Progenitor cell of endocrine pancreas (in vitro differentiated cells): ENCODE measurements at regions not wholly inside any gene's neighbourhood (a gene's known extent, or its start where the extent isn't known, plus 50 kb on each side); places are given as distances from the start of the nearest gene placed in this dataset.

Experiments used
- DNase-seq: peaks from one replicate; pipeline ENCODE4 v3.0.0; 2021; ENCODE audit warnings: low spot score; ENCODE audit not compliant: unreplicated experiment
- H3K27ac Mint-ChIP-seq: 2 replicates; pipeline ENCODE4 v1.8.0; 2021; ENCODE audit warnings: mild to moderate bottlenecking, moderate library complexity, mixed read lengths
- H3K27me3 Mint-ChIP-seq: 2 replicates; pipeline ENCODE4 v1.8.0; 2021; ENCODE audit warnings: mixed read lengths
- H3K36me3 Mint-ChIP-seq: 2 replicates; pipeline ENCODE4 v1.8.0; 2022; ENCODE audit warnings: mixed read lengths; ENCODE audit not compliant: insufficient read depth
- H3K4me1 Mint-ChIP-seq: 2 replicates; pipeline ENCODE4 v1.8.0; 2021; ENCODE audit warnings: low read depth, mixed read lengths
- H3K4me3 Mint-ChIP-seq: 2 replicates; pipeline ENCODE4 v1.8.0; 2021; ENCODE audit warnings: low read depth, mild to moderate bottlenecking, moderate library complexity, mixed read lengths
- H3K9me3 Mint-ChIP-seq: 2 replicates; pipeline ENCODE4 v1.8.0; 2021; ENCODE audit warnings: low read depth, mixed read lengths
- TF ChIP-seq, protein P1 (sequence below): fragments of 200-600 bp; sonication (generic); IDR thresholded peaks from one replicate; pipeline ENCODE4 v1.5.0; 2021; ENCODE audit warnings: antibody characterized with exemption, mild to moderate bottlenecking; ENCODE audit not compliant: unreplicated experiment

DNA sequence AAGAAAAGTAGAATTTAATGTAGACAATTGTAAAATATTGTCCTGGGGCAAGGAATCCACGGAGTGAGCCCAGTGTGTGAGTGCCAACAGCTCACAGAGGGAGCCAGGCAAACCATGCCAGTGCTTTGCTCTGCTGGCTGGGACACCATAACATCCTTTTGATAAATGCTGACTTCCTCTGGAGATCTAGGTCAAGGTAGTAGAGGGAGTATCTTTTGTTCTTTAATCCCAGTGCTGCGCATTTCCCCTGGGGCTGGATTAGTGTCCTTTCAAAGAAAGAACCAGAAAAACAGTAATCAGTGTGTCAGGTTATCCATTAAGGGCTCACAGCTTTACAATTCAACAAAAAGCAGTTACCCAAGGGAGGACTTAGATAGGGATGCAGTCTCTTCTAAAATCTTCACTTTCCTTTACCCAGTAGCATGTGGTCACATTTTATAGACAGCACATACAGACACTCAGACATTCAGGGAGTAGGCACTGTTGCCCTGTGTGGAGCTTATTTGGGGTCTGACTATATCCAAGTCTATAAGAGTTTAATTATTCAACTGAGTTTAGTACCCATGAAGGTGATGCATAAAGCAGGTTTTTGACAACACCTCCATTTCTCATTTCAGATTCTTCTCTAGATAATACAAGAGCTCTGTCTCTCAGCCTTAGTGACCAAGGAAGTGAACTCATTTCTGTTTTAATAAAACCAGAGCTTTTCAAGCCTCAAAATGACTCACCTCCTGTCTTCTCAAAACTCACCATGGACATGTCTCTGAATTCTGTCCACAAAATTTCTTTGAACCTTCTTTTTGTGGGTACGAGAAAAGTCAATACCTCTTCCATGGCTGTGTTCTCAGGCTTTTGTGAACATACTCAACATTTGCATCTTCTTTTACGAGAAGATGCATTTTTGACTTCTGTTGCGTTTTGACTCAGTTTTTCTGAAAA is 215.3 kb downstream of the BRINP2 start:
- TF ChIP-seq, protein P1, sequence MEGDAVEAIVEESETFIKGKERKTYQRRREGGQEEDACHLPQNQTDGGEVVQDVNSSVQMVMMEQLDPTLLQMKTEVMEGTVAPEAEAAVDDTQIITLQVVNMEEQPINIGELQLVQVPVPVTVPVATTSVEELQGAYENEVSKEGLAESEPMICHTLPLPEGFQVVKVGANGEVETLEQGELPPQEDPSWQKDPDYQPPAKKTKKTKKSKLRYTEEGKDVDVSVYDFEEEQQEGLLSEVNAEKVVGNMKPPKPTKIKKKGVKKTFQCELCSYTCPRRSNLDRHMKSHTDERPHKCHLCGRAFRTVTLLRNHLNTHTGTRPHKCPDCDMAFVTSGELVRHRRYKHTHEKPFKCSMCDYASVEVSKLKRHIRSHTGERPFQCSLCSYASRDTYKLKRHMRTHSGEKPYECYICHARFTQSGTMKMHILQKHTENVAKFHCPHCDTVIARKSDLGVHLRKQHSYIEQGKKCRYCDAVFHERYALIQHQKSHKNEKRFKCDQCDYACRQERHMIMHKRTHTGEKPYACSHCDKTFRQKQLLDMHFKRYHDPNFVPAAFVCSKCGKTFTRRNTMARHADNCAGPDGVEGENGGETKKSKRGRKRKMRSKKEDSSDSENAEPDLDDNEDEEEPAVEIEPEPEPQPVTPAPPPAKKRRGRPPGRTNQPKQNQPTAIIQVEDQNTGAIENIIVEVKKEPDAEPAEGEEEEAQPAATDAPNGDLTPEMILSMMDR: no peak
- H3K9me3 Mint-ChIP-seq: peaks cover 7% of the 10 kb centered on the region
- H3K27ac Mint-ChIP-seq: no peak overlapping the region
- H3K4me3 Mint-ChIP-seq: no peak overlapping the region
- H3K27me3 Mint-ChIP-seq: peaks cover 4% of the 10 kb centered on the region
- no peaks in the 10 kb centered on the region for H3K4me1 Mint-ChIP-seq
- no peak for DNase-seq
- H3K36me3 Mint-ChIP-seq: no peaks in the 10 kb centered on the region

DNA sequence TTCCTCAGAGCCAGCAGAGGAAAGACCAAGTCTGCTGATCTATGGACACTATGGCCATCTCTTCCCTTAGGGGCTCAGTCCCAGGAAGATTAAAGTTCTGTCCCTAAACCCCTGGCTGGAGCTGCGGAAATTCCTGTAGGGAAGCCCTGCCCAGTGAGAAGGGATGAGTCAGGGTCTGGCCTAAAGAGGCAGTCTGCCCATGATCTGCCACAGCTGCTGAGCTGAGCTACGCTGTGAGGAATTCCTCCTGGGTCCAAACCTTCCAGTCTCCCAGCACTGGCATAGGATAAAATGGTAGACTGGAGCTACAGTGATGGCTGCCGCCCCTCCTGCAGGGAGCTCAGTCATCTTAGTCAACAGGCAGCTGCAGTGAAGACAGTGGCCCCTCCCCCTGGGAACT is 213.7 kb downstream of the BRINP2 start:
- TF ChIP-seq, protein P1: no peak
- peaks cover 19% of the 10 kb centered on the region for H3K9me3 Mint-ChIP-seq
- DNase-seq: no peak
- no peak overlapping the region for H3K4me3 Mint-ChIP-seq
- H3K27me3 Mint-ChIP-seq: peaks cover 4% of the 10 kb centered on the region
- no peak overlapping the region for H3K27ac Mint-ChIP-seq
- H3K36me3 Mint-ChIP-seq: no peaks in the 10 kb centered on the region
- no peaks in the 10 kb centered on the region for H3K4me1 Mint-ChIP-seq

DNA sequence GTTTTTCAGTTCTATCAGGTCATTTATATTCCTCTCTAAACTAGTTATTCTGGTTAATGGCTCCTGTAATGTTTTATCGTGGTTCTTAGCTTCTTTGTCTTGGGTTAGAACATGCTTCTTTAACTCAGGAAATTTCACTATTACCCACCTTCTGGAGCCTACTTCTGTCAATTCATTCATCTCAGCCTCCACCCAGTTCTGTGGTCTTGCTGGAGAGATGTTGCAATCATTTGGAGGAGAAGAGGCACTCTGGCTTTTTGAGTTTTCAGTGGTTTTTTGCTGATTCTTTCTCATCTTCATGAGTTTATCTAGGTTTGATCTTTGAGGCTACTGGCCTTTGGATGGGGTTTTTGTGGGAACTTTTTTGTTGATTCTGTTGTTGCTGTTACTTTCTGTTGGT is 213.0 kb downstream of the BRINP2 start:
- Mint-ChIP-seq H3K4me1 (no peaks in the 10 kb centered on the region), H3K27me3 (peaks cover 4% of the 10 kb centered on the region), H3K27ac (no peak overlapping the region), H3K36me3 (no peaks in the 10 kb centered on the region), H3K9me3 (peaks cover 19% of the 10 kb centered on the region), H3K4me3 (no peak overlapping the region)
- DNase-seq: no peak
- TF ChIP-seq, protein P1: no peak

DNA sequence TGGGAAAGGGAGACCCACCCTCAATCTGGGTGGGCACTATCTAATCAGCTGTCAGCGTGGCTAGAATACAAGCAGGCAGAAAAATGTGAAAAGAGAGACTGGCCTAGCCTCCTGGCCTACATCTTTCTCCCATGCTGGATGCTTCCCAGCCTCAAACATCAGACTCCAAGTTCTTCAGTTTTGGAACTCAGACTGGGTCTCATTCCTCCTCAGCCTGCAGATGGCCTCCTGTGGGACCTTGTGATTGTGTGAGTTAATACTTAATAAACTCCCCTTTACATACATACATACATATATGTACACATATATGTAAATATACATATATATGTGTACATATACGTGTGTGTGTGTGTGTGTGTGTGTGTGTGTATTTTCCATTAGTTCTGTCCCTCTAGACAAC is 207.1 kb downstream of the BRINP2 start:
- no peak overlapping the region for H3K4me3 Mint-ChIP-seq
- DNase-seq: no peak
- H3K4me1 Mint-ChIP-seq: no peaks in the 10 kb centered on the region
- peaks cover 2% of the 10 kb centered on the region for H3K27me3 Mint-ChIP-seq
- H3K9me3 Mint-ChIP-seq: peaks cover 22% of the 10 kb centered on the region
- no peak overlapping the region for H3K27ac Mint-ChIP-seq
- no peaks in the 10 kb centered on the region for H3K36me3 Mint-ChIP-seq
- TF ChIP-seq, protein P1: no peak

DNA sequence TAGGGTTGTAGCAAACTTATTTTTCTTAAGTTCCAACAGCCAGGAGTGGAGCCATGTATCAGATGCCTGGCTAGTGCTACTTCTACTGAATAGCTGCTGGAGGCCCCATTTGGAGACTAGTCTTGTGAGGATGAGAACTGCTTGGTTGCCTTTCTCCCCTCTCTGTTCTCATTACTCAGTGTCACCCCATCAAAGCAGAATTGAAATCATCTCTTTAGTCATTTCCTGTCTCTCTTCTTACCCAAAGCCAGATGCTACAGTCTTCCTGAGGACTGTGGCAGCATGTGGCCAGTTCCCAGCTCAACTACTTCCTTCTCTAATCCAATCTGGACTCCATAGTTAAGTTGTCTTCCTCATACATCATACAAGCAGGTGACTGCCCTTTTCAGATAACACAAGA is 197.5 kb downstream of the BRINP2 start:
- Mint-ChIP-seq H3K9me3 (no peaks in the 10 kb centered on the region), H3K4me3 (no peak overlapping the region), H3K36me3 (no peaks in the 10 kb centered on the region), H3K27me3 (peaks cover 17% of the 10 kb centered on the region), H3K4me1 (no peaks in the 10 kb centered on the region), H3K27ac (no peak overlapping the region)
- no peak for DNase-seq
- TF ChIP-seq, protein P1: no peak
